Esophagus muscularis mucosa (tissue), 4 donors: ENCODE measurements at regions not wholly inside any gene's neighbourhood (a gene's known extent, or its start where the extent isn't known, plus 50 kb on each side); places are given as distances from the start of the nearest gene placed in this dataset.

Source experiments
- DNase-seq: peaks from one replicate; pipeline ENCODE4 v3.0.0-alpha.2; 2017; ENCODE audit errors: extremely low spot score
- H3K27ac ChIP-seq, 4 donors: fragments of 200-600 bp; sonication (generic); replicated peaks in 1 of 4; 1 replicate in 3 of 4; 2 replicates in 1 of 4; pipeline ENCODE4 v1.5.1; 2016 to 2019; ENCODE audit warnings: mild to moderate bottlenecking in 1 of 4
- H3K27me3 ChIP-seq, 4 donors: fragments of 200-600 bp; sonication (generic); one replicate each; pipeline versions ENCODE4 v1.5.1 to v1.6.0; 2016 to 2019
- H3K36me3 ChIP-seq, 4 donors: fragments of 200-600 bp; sonication (generic); one replicate each; pipeline ENCODE4 v1.5.1; 2016 to 2019
- H3K4me1 ChIP-seq, 4 donors: fragments of 200-600 bp; sonication (generic); one replicate each; pipeline ENCODE4 v1.5.1; 2016 to 2019
- H3K4me3 ChIP-seq, 4 donors: fragments of 200-600 bp; sonication (generic); 1 replicate in 2 of 4; 2 replicates in 2 of 4; pipeline ENCODE4 v1.5.1; 2016 to 2019; ENCODE audit warnings: mild to moderate bottlenecking in 4 of 4, moderate library complexity in 1 of 4
- H3K9me3 ChIP-seq, 4 donors: fragments of 200-600 bp; sonication (generic); 1 replicate in 3 of 4; 2 replicates in 1 of 4; pipeline ENCODE4 v1.5.1; 2016 to 2019
- EP300 ChIP-seq: sonication (generic); formaldehyde crosslinking; IDR thresholded peaks from one replicate; pipeline ENCODE4 v1.6.1; 2017; ENCODE audit warnings: antibody characterized with exemption
- POLR2A ChIP-seq: fragments of 450-650 bp; IDR thresholded peaks from one replicate; pipeline ENCODE4 v1.6.1; 2017; ENCODE audit warnings: antibody characterized with exemption, moderate library complexity, mild to moderate bottlenecking, low read depth
- POLR2AphosphoS5 ChIP-seq, 2 donors: sonication (generic); formaldehyde crosslinking; IDR thresholded peaks; one replicate each; pipeline ENCODE4 v1.6.1; 2017; ENCODE audit warnings: antibody characterized with exemption in 2 of 2
- WGBS: methylation state at CpG from one replicate; pipeline ENCODE4 v1.1.5; 2018; 5-methylcytosine and 5-hydroxymethylcytosine counted together
- intact Hi-C: fragments of 100-400 bp; cut with DNase I; formaldehyde crosslinking; loops from one replicate; pipeline ENCODE4 v1.15.1; 2023
- TF ChIP-seq, protein P1 (sequence below), 3 experiments: fragments of 200-600 bp in 2 of 3; fragments of 450-650 bp in 1 of 3; sonication (generic) in 2 of 3; IDR thresholded peaks; one replicate each; pipeline ENCODE4 v1.5.1; 2017 to 2019; ENCODE audit warnings: antibody characterized with exemption in 3 of 3, mild to moderate bottlenecking in 2 of 3, moderate library complexity in 1 of 3

DNA sequence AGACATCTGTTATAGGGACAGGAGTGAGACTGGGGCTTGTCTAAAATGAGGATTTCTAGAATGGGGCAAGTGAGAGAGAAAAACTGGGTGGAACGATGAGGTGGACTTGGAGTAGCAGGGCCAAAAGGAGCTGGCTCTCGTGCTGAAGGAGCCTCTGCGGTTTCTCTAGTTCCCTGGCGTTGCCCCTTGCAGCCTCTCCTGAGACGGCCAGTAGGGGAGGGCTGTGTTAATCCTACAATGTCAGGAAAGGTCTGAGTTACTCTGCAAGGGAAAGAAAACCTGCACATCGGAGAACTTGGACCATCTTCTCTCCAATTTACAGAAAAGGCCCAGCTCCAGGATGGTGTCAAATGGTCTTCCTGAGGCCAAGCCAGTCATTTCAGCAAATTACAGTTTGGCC is 963.8 kb upstream of the FLRT2 start:
- intact Hi-C loops, result no loop called here

DNA sequence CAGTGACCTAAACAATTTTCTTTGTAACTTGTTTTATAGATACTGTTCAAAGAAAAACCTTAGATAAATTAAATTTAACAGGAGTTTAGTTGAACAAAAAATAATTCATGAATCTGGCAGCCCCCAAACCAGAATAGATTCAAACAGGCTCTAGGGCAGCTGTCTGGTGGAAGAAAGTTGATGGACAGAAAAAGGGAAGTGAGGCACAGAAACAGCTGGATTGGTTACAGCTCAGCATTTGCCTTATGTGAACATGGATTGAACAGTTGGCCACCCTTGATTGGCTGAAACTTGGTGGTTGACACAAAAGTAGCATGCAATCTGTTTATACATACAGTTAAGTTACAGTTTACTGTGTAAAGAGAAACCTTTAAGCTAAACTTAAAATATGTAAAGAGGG is 954.3 kb upstream of the FLRT2 start:
- H3K4me1 ChIP-seq, result no peaks in the 10 kb centered on the region
- no peaks in the 10 kb centered on the region for H3K27me3 ChIP-seq
- intact Hi-C loops, result no loop called here
- H3K9me3 ChIP-seq, result no peaks in the 10 kb centered on the region
- no peak overlapping the region for H3K27ac ChIP-seq
- H3K36me3 ChIP-seq, result no peaks in the 10 kb centered on the region
- DNase-seq, result no peak
- no peak for TF ChIP-seq EP300
- TF ChIP-seq, protein P1, sequence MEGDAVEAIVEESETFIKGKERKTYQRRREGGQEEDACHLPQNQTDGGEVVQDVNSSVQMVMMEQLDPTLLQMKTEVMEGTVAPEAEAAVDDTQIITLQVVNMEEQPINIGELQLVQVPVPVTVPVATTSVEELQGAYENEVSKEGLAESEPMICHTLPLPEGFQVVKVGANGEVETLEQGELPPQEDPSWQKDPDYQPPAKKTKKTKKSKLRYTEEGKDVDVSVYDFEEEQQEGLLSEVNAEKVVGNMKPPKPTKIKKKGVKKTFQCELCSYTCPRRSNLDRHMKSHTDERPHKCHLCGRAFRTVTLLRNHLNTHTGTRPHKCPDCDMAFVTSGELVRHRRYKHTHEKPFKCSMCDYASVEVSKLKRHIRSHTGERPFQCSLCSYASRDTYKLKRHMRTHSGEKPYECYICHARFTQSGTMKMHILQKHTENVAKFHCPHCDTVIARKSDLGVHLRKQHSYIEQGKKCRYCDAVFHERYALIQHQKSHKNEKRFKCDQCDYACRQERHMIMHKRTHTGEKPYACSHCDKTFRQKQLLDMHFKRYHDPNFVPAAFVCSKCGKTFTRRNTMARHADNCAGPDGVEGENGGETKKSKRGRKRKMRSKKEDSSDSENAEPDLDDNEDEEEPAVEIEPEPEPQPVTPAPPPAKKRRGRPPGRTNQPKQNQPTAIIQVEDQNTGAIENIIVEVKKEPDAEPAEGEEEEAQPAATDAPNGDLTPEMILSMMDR (IDR thresholded peaks at IDR 0.05), result no peak
- TF ChIP-seq POLR2AphosphoS5 (IDR thresholded peaks at IDR 0.05), result no peak
- TF ChIP-seq POLR2A, result no peak
- no peak overlapping the region for H3K4me3 ChIP-seq

More for the DNA sequence above, 963.8 kb upstream of the FLRT2 start:
- no peak for DNase-seq
- no peak for TF ChIP-seq EP300
- TF ChIP-seq POLR2A, result no peak
- TF ChIP-seq, protein P1 (IDR thresholded peaks at IDR 0.05), result no peak
- TF ChIP-seq POLR2AphosphoS5 (IDR thresholded peaks at IDR 0.05), result no peak
- Histone ChIP-seq H3K9me3 (no peaks in the 10 kb centered on the region), H3K4me1 (no peaks in the 10 kb centered on the region), H3K27me3 (no peaks in the 10 kb centered on the region), H3K36me3 (no peaks in the 10 kb centered on the region), H3K4me3 (no peak overlapping the region), H3K27ac (no peak overlapping the region)
- 91% methylated on average over 6 of the region's 6 CpGs for WGBS

DNA sequence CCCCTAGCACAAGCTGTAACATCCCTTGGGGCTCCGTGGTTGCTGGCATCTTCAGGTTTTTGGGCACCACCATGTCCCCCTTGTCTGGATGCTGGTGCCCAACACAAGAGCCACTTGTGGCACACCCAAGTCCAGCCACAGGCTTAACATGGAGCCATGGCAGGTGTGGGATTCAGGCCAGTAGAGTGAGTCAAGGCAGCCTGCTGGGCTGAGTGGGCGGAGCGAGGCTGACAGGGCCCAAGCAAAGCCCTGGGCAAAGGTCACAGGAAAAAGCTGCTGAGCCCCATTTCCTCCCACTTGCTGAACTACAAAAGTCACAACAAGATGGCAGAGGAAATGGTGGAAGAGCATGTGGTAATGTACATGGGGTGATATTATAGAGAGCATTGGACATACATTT is 950.7 kb upstream of the FLRT2 start:
- H3K27me3 ChIP-seq, result no peaks in the 10 kb centered on the region
- H3K27ac ChIP-seq, result no peak overlapping the region
- DNase-seq, result no peak
- H3K36me3 ChIP-seq, result no peaks in the 10 kb centered on the region
- no peak overlapping the region for H3K4me3 ChIP-seq
- intact Hi-C loops, result no loop called here
- TF ChIP-seq POLR2AphosphoS5 (IDR thresholded peaks at IDR 0.05) (no peak), POLR2A (no peak), EP300 (no peak)
- TF ChIP-seq, protein P1 (IDR thresholded peaks at IDR 0.05), result no peak
- H3K9me3 ChIP-seq, result no peaks in the 10 kb centered on the region
- H3K4me1 ChIP-seq, result no peaks in the 10 kb centered on the region
- WGBS, result 95% methylated on average over 2 of the region's 3 CpGs

DNA sequence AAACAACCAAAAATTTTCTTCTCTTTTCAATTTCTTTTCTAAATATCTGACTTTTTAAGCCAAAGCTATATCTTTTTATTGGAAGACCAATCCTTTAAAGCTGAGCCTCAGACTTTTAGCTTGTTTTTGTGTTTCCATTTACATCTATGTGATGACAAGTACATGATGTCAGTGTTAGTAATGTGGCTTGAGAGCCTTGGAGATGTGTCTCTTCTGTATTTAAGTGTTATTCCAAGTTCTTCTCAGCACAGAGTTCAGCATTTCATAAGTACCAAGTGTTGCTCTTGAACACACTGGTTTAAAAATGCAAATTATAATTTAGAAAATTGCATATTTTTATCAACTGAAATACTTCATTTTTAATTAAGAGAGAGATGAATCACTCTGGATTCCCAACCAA is 948.9 kb upstream of the FLRT2 start:
- intact Hi-C loops, result no loop called here
- no peak overlapping the region for H3K4me3 ChIP-seq
- no peak overlapping the region for H3K27ac ChIP-seq
- no peaks in the 10 kb centered on the region for H3K36me3 ChIP-seq
- no peak for DNase-seq
- TF ChIP-seq POLR2A (no peak), POLR2AphosphoS5 (IDR thresholded peaks at IDR 0.05) (no peak), EP300 (no peak)
- TF ChIP-seq, protein P1 (IDR thresholded peaks at IDR 0.05), result no peak
- no peaks in the 10 kb centered on the region for H3K4me1 ChIP-seq
- no peaks in the 10 kb centered on the region for H3K9me3 ChIP-seq
- no peaks in the 10 kb centered on the region for H3K27me3 ChIP-seq

DNA sequence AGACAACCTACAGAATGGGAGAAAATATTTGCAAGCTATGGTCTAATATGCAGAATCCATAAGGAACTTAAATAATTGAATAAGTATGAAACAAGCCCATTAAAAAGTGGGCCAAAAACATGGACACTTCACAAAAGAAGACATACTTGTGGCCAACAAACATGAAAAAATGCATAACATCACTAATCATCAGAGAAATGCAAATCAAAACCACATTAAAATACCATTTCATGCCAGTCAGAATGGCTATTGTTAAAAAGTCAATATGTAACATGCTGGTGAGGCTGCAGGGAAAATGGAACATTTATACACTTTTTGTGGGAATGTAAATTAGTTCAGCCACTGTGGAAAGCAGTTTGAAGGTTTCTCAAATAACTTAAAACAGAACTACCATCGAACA is 945.4 kb upstream of the FLRT2 start:
- 96% methylated on average over 1 of the region's 1 CpG for WGBS
- H3K4me3 ChIP-seq, result no peak overlapping the region
- no peak for DNase-seq
- H3K27me3 ChIP-seq, result no peaks in the 10 kb centered on the region
- no peaks in the 10 kb centered on the region for H3K9me3 ChIP-seq
- no peaks in the 10 kb centered on the region for H3K4me1 ChIP-seq
- intact Hi-C loops, result no loop called here
- H3K36me3 ChIP-seq, result no peaks in the 10 kb centered on the region
- TF ChIP-seq, protein P1 (IDR thresholded peaks at IDR 0.05), result no peak
- TF ChIP-seq POLR2AphosphoS5 (IDR thresholded peaks at IDR 0.05) (no peak), EP300 (no peak), POLR2A (no peak)
- no peak overlapping the region for H3K27ac ChIP-seq
